AG10803 (cell line): ENCODE measurements at regions not wholly inside any gene's neighbourhood (a gene's known extent, or its start where the extent isn't known, plus 50 kb on each side); places are given as distances from the start of the nearest gene placed in this dataset.

Source experiments
- DNase-seq: peaks from one replicate; pipeline ENCODE4 v3.0.0; 2010; ENCODE audit warnings: low read depth
- H3K4me3 ChIP-seq: 2 replicates; pipeline ENCODE4 v1.5.1; 2011; ENCODE audit warnings: mild to moderate bottlenecking, low read length, control low read depth
- CTCF ChIP-seq: conservative IDR thresholded peaks from 2 replicates; pipeline ENCODE4 v1.5.1; 2011; ENCODE audit warnings: mild to moderate bottlenecking, low read length, control low read depth, inconsistent platforms

- no peak overlapping the region for H3K4me3 ChIP-seq
- TF ChIP-seq CTCF: peak; percentile 48
- DNase-seq: peak; percentile 34
Observed at GRCh38 chr12:19572920-19573558, 133.7 kb downstream of the AEBP2 start.

DNA sequence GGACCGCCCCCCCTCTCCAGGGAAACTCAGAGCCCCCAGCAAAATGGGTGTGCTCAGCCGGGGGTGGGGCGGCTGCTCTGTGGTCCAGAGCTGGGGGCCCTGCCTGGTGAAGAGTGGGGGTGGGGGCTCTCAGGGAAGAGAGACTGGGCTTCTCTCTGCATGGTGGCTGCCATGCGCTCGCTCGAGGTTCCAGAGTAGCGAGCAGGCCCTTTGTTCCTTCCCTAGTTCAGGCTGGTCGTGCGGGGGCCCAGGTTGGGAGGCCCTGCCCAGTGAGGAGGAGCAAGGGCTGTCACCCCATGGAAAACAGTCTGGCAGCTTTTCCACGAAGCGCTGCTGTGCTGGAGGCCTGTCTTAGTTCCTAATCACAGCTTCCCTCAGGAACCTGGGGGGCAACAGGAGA lies 134.6 kb downstream of the AEBP2 start:
- no peak for TF ChIP-seq CTCF
- no peak overlapping the region for H3K4me3 ChIP-seq
- DNase-seq: no peak

- DNase-seq: no peak
- H3K4me3 ChIP-seq: no peak overlapping the region
- TF ChIP-seq CTCF: 0 out of 2 replicates have a peak, but pooled peaks have one; percentile 8
Observed at GRCh38 chr12:19574601-19575000, 135.3 kb downstream of the AEBP2 start.

DNA sequence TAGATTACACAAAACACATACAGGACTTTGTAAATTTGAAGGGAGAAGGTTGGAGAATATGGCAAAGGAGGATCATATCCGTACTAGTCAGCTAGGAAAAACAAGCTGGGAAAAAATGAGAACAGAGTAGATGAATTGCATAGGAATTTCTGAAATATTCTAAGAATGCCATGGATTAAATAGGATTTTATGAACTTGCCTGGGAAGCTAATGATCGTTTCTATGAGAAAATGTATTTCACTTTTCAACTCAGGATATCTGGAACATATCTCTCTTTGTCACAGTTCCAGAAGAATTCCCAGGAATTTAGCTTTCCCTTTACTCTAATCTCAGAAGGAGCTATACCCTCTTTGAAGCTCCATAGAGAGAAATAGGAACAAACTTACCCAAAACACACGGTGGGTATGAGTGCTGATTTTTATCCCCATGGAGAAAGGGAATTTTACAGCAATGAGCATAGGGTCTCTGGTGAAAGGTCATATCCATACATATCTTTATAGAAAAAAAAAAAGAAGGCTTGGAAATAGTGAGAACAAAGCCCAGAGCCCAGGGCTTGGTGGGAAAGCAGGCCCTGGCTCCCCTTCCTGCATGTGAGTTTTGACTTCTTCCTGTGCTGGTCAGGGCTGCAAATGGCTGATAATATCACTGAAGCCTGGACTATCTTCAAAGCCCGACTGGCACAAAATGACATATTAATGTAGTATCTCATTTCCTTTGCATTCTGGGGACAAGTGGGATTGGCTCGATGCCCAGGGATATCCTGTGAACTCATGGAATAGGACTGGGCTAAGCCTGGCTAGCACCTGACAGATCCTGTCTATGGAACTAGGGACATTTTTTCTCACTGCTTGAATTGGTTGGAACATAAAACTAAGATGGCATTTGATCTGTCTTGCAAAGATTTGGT lies 136.3 kb downstream of the AEBP2 start:
- TF ChIP-seq CTCF: no peak
- no peak overlapping the region for H3K4me3 ChIP-seq
- DNase-seq: peak; percentile 67

DNA sequence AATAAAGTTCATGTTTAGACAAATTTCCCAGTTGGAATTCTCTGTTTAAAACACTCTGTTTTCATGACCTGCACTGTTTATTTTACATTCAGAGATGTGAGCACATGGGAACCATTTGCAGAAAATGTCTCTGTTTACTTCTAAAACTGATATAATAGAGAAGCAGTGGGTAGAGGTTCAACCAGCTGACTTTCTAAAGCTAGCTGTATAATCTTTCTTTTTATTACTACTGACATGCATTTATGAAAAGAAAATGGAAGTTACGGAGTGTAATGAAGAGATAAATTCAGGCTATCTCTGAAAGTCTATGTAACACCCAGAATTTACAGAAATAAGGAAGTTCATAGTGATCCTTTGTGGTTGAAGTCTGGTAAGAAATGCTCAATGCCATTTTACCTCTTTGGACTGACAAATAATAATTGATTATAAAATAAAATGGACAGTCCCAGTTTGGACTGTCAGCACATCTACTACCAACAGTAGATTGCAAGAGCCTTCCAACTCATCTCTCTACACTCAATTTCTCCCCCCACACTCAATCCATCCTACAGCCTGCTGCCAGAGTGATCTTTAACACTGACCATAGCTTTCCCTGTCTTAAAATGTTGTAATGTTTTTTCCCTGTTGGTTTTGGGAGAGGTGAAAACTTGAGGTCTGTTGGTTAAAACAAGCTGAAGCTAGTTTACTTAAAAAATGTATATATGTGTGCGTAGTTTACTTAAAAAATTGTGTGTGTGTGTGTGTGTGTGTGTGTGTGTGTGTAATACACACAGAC lies 137.4 kb downstream of the AEBP2 start:
- H3K4me3 ChIP-seq: no peak overlapping the region
- no peak for DNase-seq
- TF ChIP-seq CTCF: no peak

DNA sequence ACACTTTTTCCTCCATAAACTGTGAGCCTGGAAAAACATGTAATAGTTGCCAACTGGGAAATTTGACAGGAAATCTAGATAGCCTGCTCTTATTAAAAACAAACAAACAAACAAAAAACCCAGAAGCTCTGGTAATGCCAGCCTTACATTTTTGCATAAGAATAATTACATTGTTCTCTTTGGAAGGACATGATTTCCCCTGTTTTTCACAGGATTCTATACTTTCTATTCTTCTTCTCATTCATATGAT lies 137.9 kb downstream of the AEBP2 start:
- no peak overlapping the region for H3K4me3 ChIP-seq
- TF ChIP-seq CTCF: no peak
- DNase-seq: no peak
